ENCODE measurements at regions not wholly inside any gene's neighbourhood (a gene's known extent, or its start where the extent isn't known, plus 50 kb on each side); places are given as distances from the start of the nearest gene placed in this dataset.

DNA sequence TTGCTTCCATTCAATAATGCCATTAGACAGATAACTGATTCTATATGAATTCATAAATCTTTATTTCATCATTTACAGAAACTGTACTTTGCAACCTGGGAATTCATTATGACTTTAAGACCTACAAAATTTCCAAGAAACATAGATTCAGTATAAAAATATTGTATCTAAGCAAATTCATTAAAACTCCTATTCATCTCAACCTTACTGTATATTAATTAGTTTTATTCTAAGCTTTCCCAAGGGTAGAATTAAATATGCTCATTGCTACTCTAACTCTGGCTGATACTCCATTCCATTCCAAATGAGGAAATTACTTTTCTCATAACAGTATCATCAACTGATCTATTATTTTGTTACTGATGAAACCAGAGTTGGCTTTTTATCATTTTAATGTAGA is 473.0 kb upstream of the LRRTM4 start:
- Histone ChIP-seq H3K36me3 (ENCODE audit: control insufficient read depth, insufficient read depth, low read length) (no peaks in the 10 kb centered on the region), H3K4me3 (ENCODE audit: low read length) (no peak overlapping the region), H3K4me1 (ENCODE audit: control insufficient read depth, insufficient read depth, low read length) (no peaks in the 10 kb centered on the region), H3K27ac (ENCODE audit: low read depth, low read length) (no peak overlapping the region), H3K9ac (ENCODE audit: low read length) (no peak overlapping the region), H3K27me3 (ENCODE audit: control insufficient read depth, insufficient read depth, low read length) (no peaks in the 10 kb centered on the region)

DNA sequence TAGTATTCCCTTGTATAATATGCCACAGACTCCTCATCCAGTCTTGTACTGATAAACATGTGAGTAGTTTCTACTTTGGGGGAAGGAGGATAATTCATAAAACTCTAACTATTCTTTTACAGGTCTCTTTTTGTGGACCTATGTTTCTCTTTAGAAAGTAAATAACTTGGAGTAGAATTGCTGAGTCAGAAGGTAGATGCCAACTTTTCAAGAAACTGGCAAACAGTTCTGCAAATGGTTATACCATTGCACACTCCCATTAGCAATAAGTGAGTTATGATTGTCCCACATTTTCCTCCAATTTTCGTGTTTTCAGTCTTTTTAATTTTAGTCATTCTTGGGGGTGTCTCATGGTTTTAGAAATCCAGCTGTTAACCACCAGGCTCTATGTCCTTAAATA is 477.2 kb upstream of the LRRTM4 start:
- H3K4me3 ChIP-seq (ENCODE audit: low read length) = no peak overlapping the region
- H3K9ac ChIP-seq (ENCODE audit: low read length) = no peak overlapping the region
- no peaks in the 10 kb centered on the region for H3K4me1 ChIP-seq (ENCODE audit: control insufficient read depth, insufficient read depth, low read length)
- H3K27me3 ChIP-seq (ENCODE audit: control insufficient read depth, insufficient read depth, low read length) = no peaks in the 10 kb centered on the region
- H3K27ac ChIP-seq (ENCODE audit: low read depth, low read length) = no peak overlapping the region
- no peaks in the 10 kb centered on the region for H3K36me3 ChIP-seq (ENCODE audit: control insufficient read depth, insufficient read depth, low read length)

DNA sequence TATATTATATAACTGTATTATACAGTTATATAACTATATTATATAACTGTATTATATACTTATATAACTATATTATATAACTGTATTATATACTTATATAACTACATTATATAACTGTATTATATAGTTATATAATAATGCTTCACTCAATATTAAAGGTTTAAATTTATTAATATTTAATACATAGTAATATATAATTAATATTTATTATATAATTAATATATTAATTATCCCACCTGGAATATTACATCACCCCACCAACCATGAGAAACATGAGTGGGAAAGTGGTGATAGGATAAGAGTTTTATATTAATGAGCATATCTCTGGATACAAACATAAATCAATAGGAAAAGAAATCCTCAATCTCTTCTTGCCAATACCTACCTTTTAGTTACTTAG is 487.1 kb upstream of the LRRTM4 start:
- Histone ChIP-seq H3K27ac (ENCODE audit: low read depth, low read length) (no peak overlapping the region), H3K9ac (ENCODE audit: low read length) (no peak overlapping the region), H3K4me3 (ENCODE audit: low read length) (no peak overlapping the region), H3K36me3 (ENCODE audit: control insufficient read depth, insufficient read depth, low read length) (no peaks in the 10 kb centered on the region), H3K4me1 (ENCODE audit: control insufficient read depth, insufficient read depth, low read length) (no peaks in the 10 kb centered on the region), H3K27me3 (ENCODE audit: control insufficient read depth, insufficient read depth, low read length) (no peaks in the 10 kb centered on the region)

DNA sequence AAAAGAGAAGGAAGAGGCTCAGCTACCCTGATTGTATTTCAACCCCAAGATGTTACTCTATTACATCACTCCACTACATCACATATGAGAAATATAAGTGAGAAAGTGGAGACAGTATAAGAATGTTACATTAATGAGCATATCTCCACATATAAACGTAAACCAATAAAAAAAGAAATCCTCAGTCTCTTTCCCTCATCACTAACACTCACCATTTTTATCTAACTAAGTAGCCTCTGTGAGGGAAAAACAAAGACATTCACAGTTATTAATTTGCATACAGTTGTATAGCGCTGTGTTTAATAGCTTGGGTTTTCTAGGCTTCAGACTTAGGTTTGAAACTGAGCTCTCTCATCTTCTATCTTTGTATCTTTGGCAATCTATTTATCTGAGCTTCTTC is 489.1 kb upstream of the LRRTM4 start:
- Histone ChIP-seq H3K4me3 (ENCODE audit: low read length) (no peak overlapping the region), H3K27me3 (ENCODE audit: control insufficient read depth, insufficient read depth, low read length) (no peaks in the 10 kb centered on the region), H3K9ac (ENCODE audit: low read length) (no peak overlapping the region), H3K36me3 (ENCODE audit: control insufficient read depth, insufficient read depth, low read length) (no peaks in the 10 kb centered on the region), H3K27ac (ENCODE audit: low read depth, low read length) (no peak overlapping the region), H3K4me1 (ENCODE audit: control insufficient read depth, insufficient read depth, low read length) (no peaks in the 10 kb centered on the region)

DNA sequence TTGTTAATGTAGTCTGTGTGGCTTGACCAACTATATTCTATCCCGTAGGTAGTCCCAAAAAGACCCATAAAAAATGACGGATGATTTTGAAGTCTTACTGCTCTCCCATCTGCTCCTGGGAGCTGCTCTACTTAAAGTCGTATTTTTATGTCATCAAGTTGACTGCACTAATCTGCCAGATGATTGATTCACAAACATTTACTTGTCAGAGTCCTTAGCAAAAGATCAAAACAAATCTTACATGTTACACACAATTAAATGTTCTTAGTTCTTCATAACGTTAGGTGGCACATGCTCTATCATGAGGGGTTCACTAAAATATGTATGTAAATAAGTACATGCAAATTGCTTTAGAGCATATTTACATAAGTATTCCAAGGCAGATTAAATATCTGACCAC is 498.3 kb upstream of the LRRTM4 start:
- no peaks in the 10 kb centered on the region for H3K4me1 ChIP-seq (ENCODE audit: control insufficient read depth, insufficient read depth, low read length)
- H3K4me3 ChIP-seq (ENCODE audit: low read length) = no peak overlapping the region
- no peak overlapping the region for H3K27ac ChIP-seq (ENCODE audit: low read depth, low read length)
- H3K36me3 ChIP-seq (ENCODE audit: control insufficient read depth, insufficient read depth, low read length) = no peaks in the 10 kb centered on the region
- no peak overlapping the region for H3K9ac ChIP-seq (ENCODE audit: low read length)
- no peaks in the 10 kb centered on the region for H3K27me3 ChIP-seq (ENCODE audit: control insufficient read depth, insufficient read depth, low read length)

DNA sequence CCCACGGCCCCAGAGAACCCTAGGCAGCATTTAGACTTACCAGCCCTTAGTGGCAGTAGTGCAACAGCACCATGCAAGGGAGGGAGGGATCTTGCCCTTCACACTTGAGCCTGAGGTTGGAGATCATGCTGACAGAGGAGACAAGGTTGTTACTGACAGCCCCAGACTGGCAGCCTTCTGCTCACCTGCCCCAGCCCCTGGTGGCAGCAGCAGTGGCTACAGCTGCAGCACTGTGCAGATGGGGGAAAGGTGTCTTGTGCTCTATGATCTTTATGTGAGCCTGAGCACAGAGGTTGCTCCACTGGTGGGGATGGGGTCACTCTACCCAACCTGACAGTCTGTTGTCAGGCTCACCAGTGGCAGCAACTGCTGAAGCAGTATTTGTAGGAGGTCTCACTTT is 501.2 kb upstream of the LRRTM4 start:
- H3K36me3 ChIP-seq (ENCODE audit: control insufficient read depth, insufficient read depth, low read length) = no peaks in the 10 kb centered on the region

DNA sequence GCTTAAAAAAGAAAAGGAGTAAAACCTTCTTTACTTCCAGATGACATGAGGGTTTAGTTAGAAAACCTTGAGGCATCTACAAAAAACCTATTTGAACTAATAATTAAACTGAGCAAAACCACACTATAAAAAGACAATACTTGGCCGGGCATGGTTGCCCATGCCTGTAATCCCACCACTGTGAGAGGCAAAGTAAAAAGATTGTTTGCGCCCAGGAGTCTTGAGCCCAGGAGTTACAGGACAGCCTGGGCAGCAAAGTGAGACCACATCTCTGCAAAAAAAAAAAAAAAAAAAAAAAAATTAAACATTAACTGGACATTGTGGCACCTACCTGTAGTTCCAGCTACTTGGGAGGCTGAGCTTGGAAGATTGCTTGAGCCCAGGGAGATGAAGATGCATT is 502.8 kb upstream of the LRRTM4 start:
- Histone ChIP-seq H3K27me3 (ENCODE audit: control insufficient read depth, insufficient read depth, low read length) (no peaks in the 10 kb centered on the region), H3K4me1 (ENCODE audit: control insufficient read depth, insufficient read depth, low read length) (no peaks in the 10 kb centered on the region), H3K27ac (ENCODE audit: low read depth, low read length) (no peak overlapping the region), H3K36me3 (ENCODE audit: control insufficient read depth, insufficient read depth, low read length) (no peaks in the 10 kb centered on the region), H3K9ac (ENCODE audit: low read length) (no peak overlapping the region), H3K4me3 (ENCODE audit: low read length) (no peak overlapping the region)

More for the DNA sequence above, 501.2 kb upstream of the LRRTM4 start:
- Histone ChIP-seq H3K4me1 (ENCODE audit: control insufficient read depth, insufficient read depth, low read length) (no peaks in the 10 kb centered on the region), H3K27me3 (ENCODE audit: control insufficient read depth, insufficient read depth, low read length) (no peaks in the 10 kb centered on the region), H3K9ac (ENCODE audit: low read length) (no peak overlapping the region), H3K4me3 (ENCODE audit: low read length) (no peak overlapping the region), H3K27ac (ENCODE audit: low read depth, low read length) (no peak overlapping the region)

DNA sequence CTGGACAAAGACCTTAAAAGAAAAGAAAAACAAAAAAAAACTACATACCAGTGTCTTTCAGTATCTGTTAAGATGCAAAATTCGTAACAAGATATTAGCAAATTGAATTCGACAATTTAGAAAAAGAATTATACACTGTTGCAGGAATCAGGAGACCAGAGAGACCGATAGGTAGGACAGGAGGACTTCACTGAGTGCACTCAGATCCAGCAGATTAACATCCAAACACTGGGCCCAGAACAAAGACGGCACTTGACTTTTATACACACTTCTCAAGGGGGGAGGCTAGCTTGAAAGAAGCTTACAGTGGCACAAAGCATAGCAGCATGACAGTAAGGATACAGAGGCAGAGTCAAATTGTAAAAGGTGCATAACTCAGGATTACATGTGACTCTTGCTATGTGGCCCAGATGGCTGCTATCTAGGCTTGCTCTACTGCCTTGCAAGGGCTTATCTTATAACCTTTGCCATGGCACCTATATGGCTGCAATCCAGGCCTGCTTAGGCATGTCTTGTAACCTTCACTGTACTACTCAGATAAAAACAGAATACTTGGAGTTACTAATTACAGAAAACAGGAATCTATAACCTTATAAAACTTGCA is 507.3 kb upstream of the LRRTM4 start:
- Histone ChIP-seq H3K4me1 (ENCODE audit: control insufficient read depth, insufficient read depth, low read length) (no peaks in the 10 kb centered on the region), H3K36me3 (ENCODE audit: control insufficient read depth, insufficient read depth, low read length) (no peaks in the 10 kb centered on the region), H3K4me3 (ENCODE audit: low read length) (no peak overlapping the region)

DNA sequence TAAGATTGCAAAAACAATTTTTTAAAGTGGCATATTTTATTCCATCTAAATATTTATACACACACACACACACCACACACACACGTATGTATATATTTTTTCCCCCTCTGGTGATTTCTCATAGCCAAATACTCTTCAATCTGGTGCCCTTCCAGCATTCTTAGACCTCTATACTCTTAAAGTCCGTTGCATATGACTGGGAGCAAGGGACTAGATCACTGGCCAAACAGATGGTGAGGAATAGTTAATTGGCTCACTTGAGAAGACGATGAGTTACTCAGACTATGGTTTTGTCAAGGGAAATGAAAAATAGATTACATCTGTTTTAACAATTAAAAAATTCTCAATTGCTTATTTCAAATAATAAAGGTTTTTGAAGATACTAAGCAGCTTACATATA is 512.5 kb upstream of the LRRTM4 start:
- H3K4me1 ChIP-seq (ENCODE audit: control insufficient read depth, insufficient read depth, low read length) = no peaks in the 10 kb centered on the region
- no peaks in the 10 kb centered on the region for H3K36me3 ChIP-seq (ENCODE audit: control insufficient read depth, insufficient read depth, low read length)
- no peak overlapping the region for H3K4me3 ChIP-seq (ENCODE audit: low read length)
- H3K27ac ChIP-seq (ENCODE audit: low read depth, low read length) = no peak overlapping the region
- H3K9ac ChIP-seq (ENCODE audit: low read length) = no peak overlapping the region
- no peaks in the 10 kb centered on the region for H3K27me3 ChIP-seq (ENCODE audit: control insufficient read depth, insufficient read depth, low read length)

More for the DNA sequence above, 507.3 kb upstream of the LRRTM4 start:
- Histone ChIP-seq H3K27ac (ENCODE audit: low read depth, low read length) (no peak overlapping the region), H3K9ac (ENCODE audit: low read length) (no peak overlapping the region), H3K27me3 (ENCODE audit: control insufficient read depth, insufficient read depth, low read length) (no peaks in the 10 kb centered on the region)

DNA sequence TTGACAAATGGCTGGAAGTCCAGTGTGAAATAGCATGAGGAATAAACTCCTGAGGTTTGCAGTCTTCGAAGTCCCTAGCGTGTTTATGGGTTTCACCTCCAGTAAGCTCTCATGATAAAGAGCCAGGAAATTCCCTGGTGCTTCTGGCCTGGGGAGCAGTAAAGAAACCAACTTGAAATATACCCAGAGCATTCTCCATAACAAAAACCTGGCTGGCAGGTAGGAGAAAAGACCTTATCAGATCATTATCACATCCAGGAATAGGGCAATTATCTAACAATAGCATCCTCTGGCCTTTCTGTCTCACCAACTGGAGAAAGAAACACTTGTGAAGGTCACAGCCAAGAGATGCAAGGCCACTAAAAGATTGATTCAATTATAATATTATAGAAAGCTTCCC is 513.6 kb upstream of the LRRTM4 start:
- H3K36me3 ChIP-seq (ENCODE audit: control insufficient read depth, insufficient read depth, low read length) = no peaks in the 10 kb centered on the region
- no peaks in the 10 kb centered on the region for H3K4me1 ChIP-seq (ENCODE audit: control insufficient read depth, insufficient read depth, low read length)
- H3K27ac ChIP-seq (ENCODE audit: low read depth, low read length) = no peak overlapping the region
- no peaks in the 10 kb centered on the region for H3K27me3 ChIP-seq (ENCODE audit: control insufficient read depth, insufficient read depth, low read length)
- H3K9ac ChIP-seq (ENCODE audit: low read length) = no peak overlapping the region
- no peak overlapping the region for H3K4me3 ChIP-seq (ENCODE audit: low read length)

DNA sequence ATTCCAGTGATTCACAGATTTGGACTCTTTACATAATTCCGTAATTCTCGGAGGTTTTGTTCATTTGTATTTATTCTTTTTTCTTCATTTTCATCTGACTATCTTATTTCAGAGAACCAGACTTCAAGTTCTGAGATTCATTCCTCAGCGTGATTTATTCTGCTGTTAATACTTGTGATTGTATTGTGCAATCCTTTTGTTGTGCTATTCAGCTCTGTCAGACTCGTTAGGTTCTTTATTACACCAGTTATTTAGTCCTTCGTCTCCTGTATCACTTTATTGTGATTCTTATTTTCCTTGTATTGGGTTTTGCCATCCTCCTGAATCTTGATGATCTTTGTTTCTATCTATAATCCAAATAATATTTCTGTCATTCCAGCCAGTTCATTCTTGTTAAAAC is 529.3 kb upstream of the LRRTM4 start:
- Histone ChIP-seq H3K9ac (ENCODE audit: low read length) (no peak overlapping the region), H3K4me1 (ENCODE audit: control insufficient read depth, insufficient read depth, low read length) (no peaks in the 10 kb centered on the region), H3K27ac (ENCODE audit: low read depth, low read length) (no peak overlapping the region), H3K36me3 (ENCODE audit: control insufficient read depth, insufficient read depth, low read length) (no peaks in the 10 kb centered on the region), H3K27me3 (ENCODE audit: control insufficient read depth, insufficient read depth, low read length) (no peaks in the 10 kb centered on the region), H3K4me3 (ENCODE audit: low read length) (no peak overlapping the region)

DNA sequence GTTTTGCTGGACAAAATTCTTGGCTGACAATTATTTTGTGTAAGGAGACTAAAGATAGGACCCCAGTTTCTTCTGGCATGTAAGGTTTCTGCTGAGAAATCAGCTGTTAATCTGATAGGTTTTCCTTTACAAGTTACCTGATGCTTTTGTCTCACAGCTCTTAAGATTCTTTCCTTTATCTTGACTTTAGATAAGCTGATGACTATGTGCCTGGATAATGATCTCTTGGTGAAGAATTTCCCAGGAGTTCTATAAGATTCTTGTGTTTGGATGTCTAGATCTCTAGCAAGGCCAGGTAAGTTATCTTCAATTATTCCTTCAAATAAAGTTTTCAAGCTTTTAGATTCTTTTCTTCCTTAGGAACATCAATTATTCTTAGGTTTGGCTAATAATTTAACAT is 534.8 kb upstream of the LRRTM4 start:
- Histone ChIP-seq H3K4me1 (ENCODE audit: control insufficient read depth, insufficient read depth, low read length) (no peaks in the 10 kb centered on the region), H3K27ac (ENCODE audit: low read depth, low read length) (no peak overlapping the region), H3K36me3 (ENCODE audit: control insufficient read depth, insufficient read depth, low read length) (no peaks in the 10 kb centered on the region), H3K27me3 (ENCODE audit: control insufficient read depth, insufficient read depth, low read length) (no peaks in the 10 kb centered on the region), H3K4me3 (ENCODE audit: low read length) (no peak overlapping the region), H3K9ac (ENCODE audit: low read length) (no peak overlapping the region)

DNA sequence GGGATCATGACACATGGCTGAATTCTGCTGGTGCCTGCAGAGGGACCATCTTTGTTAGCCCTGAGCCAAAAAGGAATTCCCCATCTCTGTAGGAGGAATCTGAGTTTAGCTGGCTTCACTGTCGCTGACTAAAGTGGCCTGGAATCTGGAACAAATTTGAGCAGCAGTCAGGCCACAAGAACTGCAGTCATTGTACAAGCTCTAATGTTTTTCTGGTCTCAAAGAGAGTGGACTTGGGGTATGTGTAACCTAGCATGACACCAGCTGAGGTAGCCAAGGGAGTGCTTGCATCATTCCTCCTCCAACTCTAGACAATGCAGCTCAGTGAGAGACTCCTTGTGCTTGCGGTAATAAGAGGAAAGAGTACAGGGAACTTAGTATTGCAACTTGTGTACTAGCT is 539.1 kb upstream of the LRRTM4 start:
- H3K4me3 ChIP-seq (ENCODE audit: low read length) = no peak overlapping the region
- no peak overlapping the region for H3K27ac ChIP-seq (ENCODE audit: low read depth, low read length)
- H3K27me3 ChIP-seq (ENCODE audit: control insufficient read depth, insufficient read depth, low read length) = no peaks in the 10 kb centered on the region
- H3K9ac ChIP-seq (ENCODE audit: low read length) = no peak overlapping the region
- no peaks in the 10 kb centered on the region for H3K4me1 ChIP-seq (ENCODE audit: control insufficient read depth, insufficient read depth, low read length)
- no peaks in the 10 kb centered on the region for H3K36me3 ChIP-seq (ENCODE audit: control insufficient read depth, insufficient read depth, low read length)
